ENCODE measurements at regions not wholly inside any gene's neighbourhood (a gene's known extent, or its start where the extent isn't known, plus 50 kb on each side); places are given as distances from the start of the nearest gene placed in this dataset.

DNA sequence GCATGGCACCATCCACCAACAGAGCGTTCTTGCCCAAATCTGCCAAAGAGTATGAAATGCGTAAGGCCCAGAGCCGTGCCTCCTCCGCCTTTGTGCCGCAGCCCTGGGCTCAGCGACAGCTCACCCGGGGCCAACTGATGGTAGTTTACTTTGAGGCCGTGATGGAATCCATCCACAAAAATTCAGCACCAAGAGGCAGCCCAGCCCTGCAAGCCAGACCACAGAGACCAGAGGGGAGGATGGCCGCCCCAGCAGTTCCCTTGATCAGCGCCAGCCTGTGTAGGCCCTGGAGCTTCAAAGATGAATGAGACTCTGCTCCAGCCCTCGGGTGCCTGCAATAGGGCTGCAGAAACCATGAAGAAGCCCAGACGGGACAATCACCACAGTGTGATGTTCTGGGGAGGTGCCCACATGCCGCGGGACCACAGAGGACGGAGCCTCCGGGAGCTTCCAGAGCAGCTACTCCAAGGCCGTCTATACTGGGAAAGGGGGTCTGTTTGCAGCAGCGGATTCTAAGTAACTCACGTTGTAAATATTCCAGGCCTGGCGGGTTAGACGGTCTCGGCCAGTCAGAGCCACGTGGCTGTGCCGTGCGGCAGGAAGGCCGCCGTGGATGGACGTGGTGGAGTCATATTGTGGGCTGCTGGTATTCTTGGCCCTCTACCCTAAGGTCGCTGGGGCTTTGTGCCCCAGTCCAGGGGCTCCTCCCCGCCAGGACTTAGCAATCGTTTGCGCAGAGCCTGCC lies 80.3 kb downstream of the RBFOX3 start:
- TF ChIP-seq, protein P1, sequence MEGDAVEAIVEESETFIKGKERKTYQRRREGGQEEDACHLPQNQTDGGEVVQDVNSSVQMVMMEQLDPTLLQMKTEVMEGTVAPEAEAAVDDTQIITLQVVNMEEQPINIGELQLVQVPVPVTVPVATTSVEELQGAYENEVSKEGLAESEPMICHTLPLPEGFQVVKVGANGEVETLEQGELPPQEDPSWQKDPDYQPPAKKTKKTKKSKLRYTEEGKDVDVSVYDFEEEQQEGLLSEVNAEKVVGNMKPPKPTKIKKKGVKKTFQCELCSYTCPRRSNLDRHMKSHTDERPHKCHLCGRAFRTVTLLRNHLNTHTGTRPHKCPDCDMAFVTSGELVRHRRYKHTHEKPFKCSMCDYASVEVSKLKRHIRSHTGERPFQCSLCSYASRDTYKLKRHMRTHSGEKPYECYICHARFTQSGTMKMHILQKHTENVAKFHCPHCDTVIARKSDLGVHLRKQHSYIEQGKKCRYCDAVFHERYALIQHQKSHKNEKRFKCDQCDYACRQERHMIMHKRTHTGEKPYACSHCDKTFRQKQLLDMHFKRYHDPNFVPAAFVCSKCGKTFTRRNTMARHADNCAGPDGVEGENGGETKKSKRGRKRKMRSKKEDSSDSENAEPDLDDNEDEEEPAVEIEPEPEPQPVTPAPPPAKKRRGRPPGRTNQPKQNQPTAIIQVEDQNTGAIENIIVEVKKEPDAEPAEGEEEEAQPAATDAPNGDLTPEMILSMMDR (IDR thresholded peaks at IDR 0.05) = no peak

DNA sequence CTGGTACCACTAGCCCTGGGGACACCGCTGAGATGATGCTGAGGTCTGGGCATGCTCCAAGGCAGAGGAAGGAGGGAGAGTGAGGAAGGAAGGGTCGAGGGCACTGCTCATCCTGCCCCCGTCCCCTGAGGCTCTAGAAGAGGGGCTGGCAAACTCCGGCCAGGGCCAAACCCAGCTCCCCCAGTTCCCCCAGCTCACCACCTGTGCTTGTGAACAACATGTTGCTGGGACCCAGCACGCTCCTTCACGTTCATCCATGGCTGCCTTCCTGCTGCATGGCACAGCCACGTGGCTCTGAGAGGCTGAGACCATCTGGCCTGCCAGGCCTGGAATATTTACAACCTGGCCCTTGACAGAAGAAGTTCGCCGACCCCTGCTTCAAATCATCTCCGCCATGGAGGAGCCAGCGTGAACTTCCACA lies 81.2 kb downstream of the RBFOX3 start:
- TF ChIP-seq, protein P1 (IDR thresholded peaks at IDR 0.05) = no peak

DNA sequence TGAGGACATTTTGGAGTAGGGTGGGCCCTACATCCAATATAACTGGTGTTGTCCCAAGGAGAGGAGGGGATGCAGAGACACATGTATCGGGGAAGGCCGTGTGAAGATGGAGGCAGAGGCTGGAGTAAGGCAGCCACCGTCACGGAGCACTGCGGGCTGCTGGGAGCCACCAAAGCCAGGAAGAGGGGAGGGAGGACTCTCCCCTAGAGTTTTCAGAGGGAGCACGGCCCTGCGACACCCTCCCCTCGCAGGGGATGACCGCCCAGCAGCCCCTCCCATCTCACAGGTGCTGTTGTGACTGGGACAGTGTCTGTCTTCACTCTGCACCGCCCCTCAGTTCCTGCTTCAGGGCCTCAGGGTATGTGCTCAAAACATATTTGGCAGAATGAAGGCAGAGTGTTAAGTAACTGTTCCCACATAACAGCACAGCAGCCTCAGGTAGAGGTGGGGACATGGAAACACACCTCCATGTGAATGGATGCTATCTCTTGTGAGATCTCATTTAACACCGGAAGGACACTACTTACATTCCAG lies 82.2 kb downstream of the RBFOX3 start:
- TF ChIP-seq, protein P1 (IDR thresholded peaks at IDR 0.05) = no peak

DNA sequence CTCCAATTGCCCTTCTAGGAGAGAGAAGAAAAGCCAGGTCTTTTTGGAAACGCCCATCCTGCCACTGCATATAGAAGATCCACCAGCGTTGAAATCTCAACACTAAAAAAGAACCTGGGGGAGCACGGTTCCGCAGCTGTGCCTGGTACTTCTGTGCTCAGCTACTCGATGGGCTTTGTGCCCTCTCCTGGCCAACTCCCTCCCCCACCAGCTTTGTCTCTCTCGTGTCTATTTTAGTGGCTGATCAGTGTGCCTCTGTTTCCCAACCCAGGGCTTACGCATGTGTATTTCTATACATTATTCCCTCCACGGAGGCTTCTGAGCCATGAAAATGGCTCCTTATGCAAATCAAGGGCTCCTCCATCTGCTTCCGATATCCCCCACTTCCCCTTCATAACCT lies 83.5 kb downstream of the RBFOX3 start:
- TF ChIP-seq, protein P1 (IDR thresholded peaks at IDR 0.05) = no peak

DNA sequence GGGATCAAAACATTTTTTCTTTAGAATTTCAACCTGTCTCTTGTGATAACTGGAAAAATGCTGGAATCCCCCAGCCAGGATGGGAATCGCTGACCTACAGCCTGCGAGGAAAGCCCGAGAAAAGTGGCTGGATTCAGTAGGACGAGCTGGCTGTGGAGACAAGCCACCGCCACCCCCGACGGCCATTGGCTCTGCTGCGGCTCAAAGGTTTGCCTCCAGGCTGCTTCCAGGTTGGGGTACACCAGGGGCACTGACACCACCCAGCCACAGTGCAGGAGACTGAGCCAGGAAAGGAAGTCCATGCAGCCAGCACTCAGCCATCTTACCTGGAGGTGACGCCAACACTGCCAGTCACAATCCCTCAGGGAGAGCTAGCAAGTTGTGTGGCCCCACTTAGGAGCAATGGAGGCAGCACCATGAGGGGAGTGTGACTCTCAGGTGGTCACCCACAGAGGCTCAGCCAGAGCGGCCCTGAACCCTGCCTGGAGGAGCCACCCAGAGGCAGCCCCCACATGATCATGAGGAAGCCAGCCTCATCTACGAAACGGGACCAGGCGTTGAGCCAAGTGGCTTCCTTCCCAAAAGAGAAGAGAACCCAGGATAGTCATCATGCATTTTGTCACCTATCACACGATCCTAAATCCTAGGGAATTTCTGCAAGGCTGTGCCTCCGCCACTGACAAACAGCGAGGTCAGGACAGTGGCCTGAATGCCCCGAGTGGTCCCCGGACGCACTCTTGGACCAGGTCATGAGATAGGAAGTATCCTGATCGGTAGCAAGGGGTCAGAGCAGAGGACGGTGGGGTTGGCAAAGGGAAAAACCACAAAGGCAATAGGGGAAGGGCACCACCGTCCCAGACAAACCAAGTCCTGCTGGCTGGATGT lies 84.8 kb downstream of the RBFOX3 start:
- TF ChIP-seq, protein P1 (IDR thresholded peaks at IDR 0.05) = no peak

DNA sequence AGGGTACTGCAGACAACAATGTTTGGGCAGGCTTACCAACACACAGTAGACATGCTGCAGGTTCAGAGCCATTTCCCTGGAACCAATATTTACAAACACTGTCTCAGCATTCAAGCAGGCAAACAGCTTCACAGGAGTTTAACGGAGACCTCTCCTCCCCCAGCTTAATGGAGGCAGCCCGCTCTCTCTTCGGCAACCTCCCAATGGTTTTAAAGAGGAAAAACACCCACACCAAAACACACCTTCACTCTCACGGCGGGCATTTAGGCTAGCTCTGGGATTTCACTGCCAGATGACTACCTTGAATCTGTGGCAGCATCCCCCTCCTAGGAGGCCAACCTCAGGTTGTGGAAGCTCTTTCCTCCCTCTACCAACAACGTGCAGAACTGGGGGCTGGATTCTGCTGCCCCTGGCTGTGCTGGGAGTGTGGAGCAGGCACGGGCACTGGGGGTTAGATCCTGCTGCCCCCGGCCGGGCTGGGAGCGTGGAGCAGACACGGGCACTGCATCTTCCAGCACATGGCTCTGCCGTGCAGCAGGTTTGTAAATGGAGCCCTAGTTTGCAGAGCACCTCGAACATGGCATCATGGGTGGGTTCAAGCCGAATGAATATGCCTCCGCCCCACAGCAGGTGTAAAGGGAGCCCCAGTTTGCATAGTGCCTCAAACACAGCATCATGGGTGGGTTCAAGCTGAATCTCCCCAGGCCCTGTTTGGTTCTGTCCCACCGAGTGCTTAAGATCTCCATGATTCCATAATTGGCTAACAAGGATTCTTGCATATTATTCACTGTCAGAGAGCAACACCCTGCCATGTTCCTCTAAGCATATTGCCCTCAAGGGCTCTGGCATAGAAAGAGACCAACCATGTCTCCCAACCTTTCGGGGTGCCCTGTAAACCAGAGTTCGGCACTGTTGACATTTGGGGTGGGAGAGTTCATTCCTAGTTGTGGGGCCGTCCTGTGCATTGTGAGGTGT lies 86.4 kb downstream of the RBFOX3 start:
- TF ChIP-seq, protein P1 (IDR thresholded peaks at IDR 0.05) = no peak

DNA sequence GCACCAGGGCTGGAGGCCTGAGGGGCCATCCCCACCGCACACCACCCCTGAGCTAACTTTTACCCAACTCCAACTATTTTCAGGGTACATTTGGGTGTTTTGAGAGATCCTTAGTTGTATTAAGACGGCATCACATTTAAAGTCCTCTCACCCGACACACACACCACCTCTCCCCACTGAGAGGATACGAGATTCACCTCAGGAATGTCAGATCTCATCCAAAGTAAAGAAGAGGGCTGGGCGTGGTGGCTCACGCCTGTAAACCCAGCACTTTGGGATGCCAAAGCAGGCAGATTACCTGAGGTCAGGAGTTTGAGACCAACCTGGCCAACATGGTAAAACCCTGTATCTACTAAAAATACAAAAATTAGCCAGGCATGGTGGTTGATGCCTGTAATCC lies 88.4 kb downstream of the RBFOX3 start:
- TF ChIP-seq, protein P1 (IDR thresholded peaks at IDR 0.05) = no peak

Measured in LNCAP (cell line).